ENCODE measurements at regions not wholly inside any gene's neighbourhood (a gene's known extent, or its start where the extent isn't known, plus 50 kb on each side); places are given as distances from the start of the nearest gene placed in this dataset.

GRCh38 chr5:53814819-53815218 lies 254.4 kb downstream of the NDUFS4 start:
- peaks cover 0 to 3% (median 0%) of the 10 kb centered on the region in 8 donors for H3K9me3 Mint-ChIP-seq
- Histone ChIP-seq H3K4me1 (ENCODE audit: insufficient read depth, low read length) (no peaks in the 10 kb centered on the region), H3K36me3 (ENCODE audit: insufficient read depth, low read length) (no peaks in the 10 kb centered on the region), H3K4me3 (ENCODE audit: low read length in 2 of 2) (no peak overlapping the region), H3K27ac (ENCODE audit: low read depth, low read length) (no peak overlapping the region), H3K9me3 (ENCODE audit: control insufficient read depth in 1 of 2, low read length in 2 of 2) (no peaks in the 10 kb centered on the region), H3K27me3 (ENCODE audit: insufficient read depth, low read length) (no peaks in the 10 kb centered on the region)
- intact Hi-C loops (cut with micrococcal nuclease), result no loop called here
- ChIA-PET POLR2A (ENCODE audit: partially characterized antibody) (no interaction called here), CTCF (ENCODE audit: partially characterized antibody) (no interaction called here)
- H3K36me3 Mint-ChIP-seq, result no peaks in the 10 kb centered on the region
- DNase-seq, result no peak
- H3K4me1 Mint-ChIP-seq, result no peaks in the 10 kb centered on the region
- H3K27ac Mint-ChIP-seq, result no peak overlapping the region
- peaks cover 0 to 2% of the 10 kb centered on the region in 2 donors for H3K27me3 Mint-ChIP-seq
- H3K4me3 Mint-ChIP-seq, result no peak overlapping the region

GRCh38 chr5:53815471-53815870 lies 255.0 kb downstream of the NDUFS4 start:
- Histone ChIP-seq H3K36me3 (ENCODE audit: insufficient read depth, low read length) (no peaks in the 10 kb centered on the region), H3K27ac (ENCODE audit: low read depth, low read length) (no peak overlapping the region), H3K27me3 (ENCODE audit: insufficient read depth, low read length) (no peaks in the 10 kb centered on the region), H3K4me1 (ENCODE audit: insufficient read depth, low read length) (no peaks in the 10 kb centered on the region), H3K4me3 (ENCODE audit: low read length in 2 of 2) (no peak overlapping the region), H3K9me3 (ENCODE audit: control insufficient read depth in 1 of 2, low read length in 2 of 2) (no peaks in the 10 kb centered on the region)
- Mint-ChIP-seq H3K27ac (no peak overlapping the region), H3K4me3 (no peak overlapping the region), H3K27me3 (peaks cover 0 to 2% of the 10 kb centered on the region in 2 donors), H3K9me3 (peaks cover 0 to 2% (median 0%) of the 10 kb centered on the region in 8 donors), H3K36me3 (no peaks in the 10 kb centered on the region), H3K4me1 (no peaks in the 10 kb centered on the region)
- intact Hi-C loops (cut with micrococcal nuclease), result no loop called here
- POLR2A ChIA-PET (ENCODE audit: partially characterized antibody), result no interaction called here
- no peak for DNase-seq
- CTCF ChIA-PET (ENCODE audit: partially characterized antibody), result interaction anchor here (0.8 kb wide), 1 partner anchor 22 kb away, joined by 3 read pairs; no protein-coding TSS in a partner anchor

- no peaks in the 10 kb centered on the region for H3K36me3 ChIP-seq (ENCODE audit: insufficient read depth, low read length)
- Mint-ChIP-seq H3K27ac (no peak overlapping the region), H3K9me3 (no peaks in the 10 kb centered on the region), H3K36me3 (no peaks in the 10 kb centered on the region), H3K27me3 (peaks cover 0 to 2% of the 10 kb centered on the region in 2 donors), H3K4me1 (no peaks in the 10 kb centered on the region), H3K4me3 (no peak overlapping the region)
- DNase-seq, result no peak
- no peaks in the 10 kb centered on the region for H3K4me1 ChIP-seq (ENCODE audit: insufficient read depth, low read length)
- ChIA-PET POLR2A (ENCODE audit: partially characterized antibody) (no interaction called here), CTCF (ENCODE audit: partially characterized antibody) (no interaction called here)
- H3K27ac ChIP-seq (ENCODE audit: low read depth, low read length), result no peak overlapping the region
- H3K4me3 ChIP-seq (ENCODE audit: low read length in 2 of 2), result no peak overlapping the region
- H3K9me3 ChIP-seq (ENCODE audit: control insufficient read depth in 1 of 2, low read length in 2 of 2), result no peaks in the 10 kb centered on the region
- intact Hi-C loops (cut with micrococcal nuclease), result no loop called here
- H3K27me3 ChIP-seq (ENCODE audit: insufficient read depth, low read length), result no peaks in the 10 kb centered on the region
Observed at GRCh38 chr5:53817183-53817582, 256.7 kb downstream of the NDUFS4 start.

GRCh38 chr5:53819482-53819881 lies 259.0 kb downstream of the NDUFS4 start:
- Mint-ChIP-seq H3K27ac (no peak overlapping the region), H3K9me3 (no peaks in the 10 kb centered on the region), H3K27me3 (peaks cover 0 to 2% of the 10 kb centered on the region in 2 donors), H3K4me3 (no peak overlapping the region), H3K4me1 (no peaks in the 10 kb centered on the region), H3K36me3 (no peaks in the 10 kb centered on the region)
- no peaks in the 10 kb centered on the region for H3K4me1 ChIP-seq (ENCODE audit: insufficient read depth, low read length)
- intact Hi-C loops (cut with micrococcal nuclease), result no loop called here
- CTCF ChIA-PET (ENCODE audit: partially characterized antibody), result no interaction called here
- H3K36me3 ChIP-seq (ENCODE audit: insufficient read depth, low read length), result no peaks in the 10 kb centered on the region
- no peaks in the 10 kb centered on the region for H3K9me3 ChIP-seq (ENCODE audit: control insufficient read depth in 1 of 2, low read length in 2 of 2)
- no peak for DNase-seq
- H3K4me3 ChIP-seq (ENCODE audit: low read length in 2 of 2), result no peak overlapping the region
- H3K27ac ChIP-seq (ENCODE audit: low read depth, low read length), result no peak overlapping the region
- POLR2A ChIA-PET (ENCODE audit: partially characterized antibody), result no interaction called here
- H3K27me3 ChIP-seq (ENCODE audit: insufficient read depth, low read length), result no peaks in the 10 kb centered on the region

- Histone ChIP-seq H3K4me1 (ENCODE audit: insufficient read depth, low read length) (no peaks in the 10 kb centered on the region), H3K36me3 (ENCODE audit: insufficient read depth, low read length) (no peaks in the 10 kb centered on the region), H3K27me3 (ENCODE audit: insufficient read depth, low read length) (no peaks in the 10 kb centered on the region), H3K27ac (ENCODE audit: low read depth, low read length) (no peak overlapping the region), H3K4me3 (ENCODE audit: low read length in 2 of 2) (no peak overlapping the region), H3K9me3 (ENCODE audit: control insufficient read depth in 1 of 2, low read length in 2 of 2) (no peaks in the 10 kb centered on the region)
- H3K9me3 Mint-ChIP-seq, result no peaks in the 10 kb centered on the region
- DNase-seq, result no peak
- intact Hi-C loops (cut with micrococcal nuclease), result no loop called here
- no peaks in the 10 kb centered on the region for H3K36me3 Mint-ChIP-seq
- peaks cover 0 to 2% of the 10 kb centered on the region in 2 donors for H3K27me3 Mint-ChIP-seq
- no peak overlapping the region for H3K27ac Mint-ChIP-seq
- CTCF ChIA-PET (ENCODE audit: partially characterized antibody), result no interaction called here
- POLR2A ChIA-PET (ENCODE audit: partially characterized antibody), result no interaction called here
- H3K4me1 Mint-ChIP-seq, result no peaks in the 10 kb centered on the region
- no peak overlapping the region for H3K4me3 Mint-ChIP-seq
Observed at GRCh38 chr5:53820119-53820801, 259.8 kb downstream of the NDUFS4 start.

GRCh38 chr5:53820802-53821171 lies 260.3 kb downstream of the NDUFS4 start:
- Histone ChIP-seq H3K4me1 (ENCODE audit: insufficient read depth, low read length) (no peaks in the 10 kb centered on the region), H3K9me3 (ENCODE audit: control insufficient read depth in 1 of 2, low read length in 2 of 2) (no peaks in the 10 kb centered on the region), H3K27me3 (ENCODE audit: insufficient read depth, low read length) (no peaks in the 10 kb centered on the region), H3K27ac (ENCODE audit: low read depth, low read length) (no peak overlapping the region), H3K36me3 (ENCODE audit: insufficient read depth, low read length) (no peaks in the 10 kb centered on the region), H3K4me3 (ENCODE audit: low read length in 2 of 2) (no peak overlapping the region)
- CTCF ChIA-PET (ENCODE audit: partially characterized antibody), result no interaction called here
- intact Hi-C loops (cut with micrococcal nuclease), result no loop called here
- no peak for DNase-seq
- Mint-ChIP-seq H3K36me3 (no peaks in the 10 kb centered on the region), H3K4me3 (no peak overlapping the region), H3K4me1 (no peaks in the 10 kb centered on the region), H3K27me3 (peaks cover 0 to 2% of the 10 kb centered on the region in 2 donors), H3K9me3 (no peaks in the 10 kb centered on the region), H3K27ac (no peak overlapping the region)
- POLR2A ChIA-PET (ENCODE audit: partially characterized antibody), result no interaction called here

- Mint-ChIP-seq H3K9me3 (peaks cover 0 to 5% (median 0%) of the 10 kb centered on the region in 8 donors), H3K27ac (no peak overlapping the region), H3K4me1 (no peaks in the 10 kb centered on the region), H3K4me3 (no peak overlapping the region), H3K36me3 (no peaks in the 10 kb centered on the region), H3K27me3 (no peaks in the 10 kb centered on the region)
- Histone ChIP-seq H3K4me1 (ENCODE audit: insufficient read depth, low read length) (no peaks in the 10 kb centered on the region), H3K27ac (ENCODE audit: low read depth, low read length) (no peak overlapping the region), H3K4me3 (ENCODE audit: low read length in 2 of 2) (no peak overlapping the region), H3K9me3 (ENCODE audit: control insufficient read depth in 1 of 2, low read length in 2 of 2) (no peaks in the 10 kb centered on the region), H3K36me3 (ENCODE audit: insufficient read depth, low read length) (no peaks in the 10 kb centered on the region), H3K27me3 (ENCODE audit: insufficient read depth, low read length) (no peaks in the 10 kb centered on the region)
- intact Hi-C loops (cut with micrococcal nuclease), result no loop called here
- ChIA-PET CTCF (ENCODE audit: partially characterized antibody) (no interaction called here), POLR2A (ENCODE audit: partially characterized antibody) (no interaction called here)
- DNase-seq, result no peak
Observed at GRCh38 chr5:53825016-53825415, 264.6 kb downstream of the NDUFS4 start.

- Histone ChIP-seq H3K27me3 (ENCODE audit: insufficient read depth, low read length) (no peaks in the 10 kb centered on the region), H3K27ac (ENCODE audit: low read depth, low read length) (no peak overlapping the region), H3K4me1 (ENCODE audit: insufficient read depth, low read length) (no peaks in the 10 kb centered on the region), H3K36me3 (ENCODE audit: insufficient read depth, low read length) (no peaks in the 10 kb centered on the region), H3K4me3 (ENCODE audit: low read length in 2 of 2) (no peak overlapping the region), H3K9me3 (ENCODE audit: control insufficient read depth in 1 of 2, low read length in 2 of 2) (no peaks in the 10 kb centered on the region)
- ChIA-PET POLR2A (ENCODE audit: partially characterized antibody) (no interaction called here), CTCF (ENCODE audit: partially characterized antibody) (no interaction called here)
- intact Hi-C loops (cut with micrococcal nuclease), result no loop called here
- Mint-ChIP-seq H3K9me3 (peaks cover 0 to 5% (median 0%) of the 10 kb centered on the region in 8 donors), H3K27ac (no peak overlapping the region), H3K4me3 (no peak overlapping the region), H3K36me3 (no peaks in the 10 kb centered on the region), H3K4me1 (no peaks in the 10 kb centered on the region), H3K27me3 (no peaks in the 10 kb centered on the region)
- DNase-seq, result no peak
Observed at GRCh38 chr5:53825926-53826325, 265.5 kb downstream of the NDUFS4 start.

Data from CD4-positive, alpha-beta memory T cell (primary cell).